Panc1 (cell line): ENCODE measurements at regions not wholly inside any gene's neighbourhood (a gene's known extent, or its start where the extent isn't known, plus 50 kb on each side); places are given as distances from the start of the nearest gene placed in this dataset.

ENCODE experiments used
- ATAC-seq: fragments of 200-7000 bp; cut with Tn5 transposase; 2 replicates; pipeline ENCODE4 v1.9.1; 2020; ENCODE audit warnings: mild to moderate bottlenecking, moderate library complexity
- BruUV-seq: library from RNA; stranded (reverse); fragments of 400-500 nt; replicated peaks from 2 replicates; lab custom pipeline; 2021; lab: Mats Ljungman, UMichigan
- CTCF ChIA-PET: fragments of 300-600 bp; sonication (Branson Sonifier 250); formaldehyde crosslinking; loops from one replicate; lab custom pipeline; 2022; ENCODE audit warnings: antibody characterized with exemption; lab: Charles Lee
- POLR2A ChIA-PET: fragments of 300-600 bp; sonication (Branson Sonifier 250); formaldehyde crosslinking; loops from one replicate; lab custom pipeline; 2022; ENCODE audit warnings: antibody characterized with exemption; lab: Charles Lee
- DNase-seq: peaks from one replicate; pipeline ENCODE4 v3.0.0-alpha.2; 2010; ENCODE audit warnings: low read depth, low spot score
- H3K27ac ChIP-seq: 2 replicates; pipeline ENCODE4 v1.5.1; 2011; ENCODE audit warnings: mild to moderate bottlenecking, low read length, inconsistent platforms
- H3K27me3 ChIP-seq: fragments of 200-500 bp; sonication (Bioruptor generic); 2 replicates; pipeline ENCODE4 v1.6.0; 2014; ENCODE audit warnings: low read length, inconsistent platforms; ENCODE audit not compliant: control insufficient read depth, insufficient read depth
- H3K36me3 ChIP-seq: fragments of 200-500 bp; sonication (Bioruptor generic); 2 replicates; pipeline ENCODE4 v1.5.1; 2014; ENCODE audit warnings: inconsistent platforms, mild to moderate bottlenecking, low read length, moderate library complexity; ENCODE audit not compliant: control insufficient read depth, insufficient read depth
- H3K4me1 ChIP-seq: 2 replicates; pipeline ENCODE4 v1.5.1; 2011; ENCODE audit warnings: inconsistent platforms, mild to moderate bottlenecking, low read length, moderate library complexity; ENCODE audit not compliant: control insufficient read depth, insufficient read depth
- H3K4me3 ChIP-seq, 2 experiments: 2 replicates each; pipeline ENCODE4 v1.5.1; 2011 to 2012; ENCODE audit warnings: low read depth in 2 of 2, low read length in 2 of 2, mild to moderate bottlenecking in 2 of 2, inconsistent platforms in 1 of 2, moderate library complexity in 1 of 2
- H3K9me3 ChIP-seq: fragments of 200-500 bp; sonication (Bioruptor generic); 2 replicates; pipeline ENCODE4 v1.5.1; 2014; ENCODE audit warnings: low read depth, mild to moderate bottlenecking, inconsistent platforms, low read length, moderate library complexity; ENCODE audit not compliant: control insufficient read depth, insufficient read depth
- CTCF ChIP-seq: fragments of 450-650 bp; IDR thresholded peaks from 2 replicates; pipeline ENCODE4 v1.5.1; 2017; ENCODE audit warnings: mild to moderate bottlenecking
- POLR2AphosphoS5 ChIP-seq: IDR thresholded peaks from 2 replicates; pipeline ENCODE4 v1.6.1; 2012; ENCODE audit warnings: mild to moderate bottlenecking, low read depth, low read length, moderate library complexity
- REST ChIP-seq, 2 experiments: IDR thresholded peaks; 2 replicates each; pipeline ENCODE4 v1.6.1; 2011 to 2012; ENCODE audit warnings: low read depth in 2 of 2, control low read depth in 1 of 2, low read length in 1 of 2, mild to moderate bottlenecking in 1 of 2, moderate library complexity in 1 of 2; ENCODE audit not compliant: insufficient read depth in 1 of 2
- SIN3A ChIP-seq: IDR thresholded peaks from 2 replicates; pipeline ENCODE4 v1.6.1; 2012; ENCODE audit warnings: low read depth, mild to moderate bottlenecking, low read length, moderate library complexity, borderline replicate concordance; ENCODE audit not compliant: insufficient read depth
- TCF7L2 ChIP-seq: IDR thresholded peaks from 2 replicates; pipeline ENCODE4 v1.6.1; 2011; ENCODE audit warnings: mild to moderate bottlenecking, low read depth, low read length, inconsistent platforms
- in situ Hi-C: cut with HindIII; loops from 2 replicates; pipeline ENCODE4 v1.10.0; 2016; ENCODE audit warnings: low sequenced_read_pairs, low pct_unique_long_range_greater_than_20kb
- intact Hi-C: fragments of 100-400 bp; cut with micrococcal nuclease; formaldehyde crosslinking; loops from one replicate; pipeline ENCODE4 v1.10.0; 2022; ENCODE audit not compliant: unreplicated experiment

GRCh38 chr13:47268270-47268669 lies 371.4 kb upstream of the HTR2A start:
- no TSS peak for BruUV-seq
- Histone ChIP-seq H3K27ac (no peak overlapping the region), H3K4me1 (no peaks in the 10 kb centered on the region), H3K4me3 (no peak overlapping the region), H3K36me3 (no peaks in the 10 kb centered on the region), H3K9me3 (no peaks in the 10 kb centered on the region), H3K27me3 (no peaks in the 10 kb centered on the region)
- no peak for TF ChIP-seq CTCF
- TF ChIP-seq TCF7L2, result no peak
- no peak for TF ChIP-seq POLR2AphosphoS5
- no peak for TF ChIP-seq SIN3A
- TF ChIP-seq REST (IDR thresholded peaks at IDR 0.05; ENCODE audit: insufficient read depth in 1 of 2, low read depth in 2 of 2, low read length in 1 of 2), result no peak
- DNase-seq (no peak), ATAC-seq (no peak)
- POLR2A ChIA-PET, result no interaction called here
- intact Hi-C loops (no loop called here), in situ Hi-C loops (no loop called here)
- CTCF ChIA-PET, result no interaction called here

- Histone ChIP-seq H3K4me3 (no peak overlapping the region), H3K27me3 (no peaks in the 10 kb centered on the region), H3K27ac (no peak overlapping the region), H3K4me1 (no peaks in the 10 kb centered on the region), H3K9me3 (no peaks in the 10 kb centered on the region), H3K36me3 (no peaks in the 10 kb centered on the region)
- no peak for ATAC-seq
- intact Hi-C loops, result no loop called here
- TF ChIP-seq CTCF, result no peak
- TF ChIP-seq REST (IDR thresholded peaks at IDR 0.05; ENCODE audit: insufficient read depth in 1 of 2, low read depth in 2 of 2, low read length in 1 of 2), result no peak
- no peak for TF ChIP-seq TCF7L2
- TF ChIP-seq SIN3A, result no peak
- no peak for DNase-seq
- ChIA-PET CTCF (no interaction called here), POLR2A (no interaction called here)
- no TSS peak for BruUV-seq
- in situ Hi-C loops, result no loop called here
Observed at GRCh38 chr13:47258384-47258783, 361.5 kb upstream of the HTR2A start.
